ENCODE measurements at regions not wholly inside any gene's neighbourhood (a gene's known extent, or its start where the extent isn't known, plus 50 kb on each side); places are given as distances from the start of the nearest gene placed in this dataset.
"Not testable (repeated sequence)": the region's sequence is repeated elsewhere in the genome, so short reads cannot be mapped to it uniquely, and the experiment has no call there.

GRCh38 chr13:88436974-88437373 is 765.8 kb downstream of the SLITRK5 start:
- no peak for DNase-seq

- no peak for DNase-seq
Measured at GRCh38 chr13:88450515-88450914, 779.3 kb downstream of the SLITRK5 start.

GRCh38 chr13:88456151-88456550 is 785.0 kb downstream of the SLITRK5 start:
- DNase-seq, result no peak

- DNase-seq, result no peak
Measured at GRCh38 chr13:88459331-88459730, 788.2 kb downstream of the SLITRK5 start.

- DNase-seq, result no peak
Measured at GRCh38 chr13:88461272-88462009, 790.3 kb downstream of the SLITRK5 start.

DNA sequence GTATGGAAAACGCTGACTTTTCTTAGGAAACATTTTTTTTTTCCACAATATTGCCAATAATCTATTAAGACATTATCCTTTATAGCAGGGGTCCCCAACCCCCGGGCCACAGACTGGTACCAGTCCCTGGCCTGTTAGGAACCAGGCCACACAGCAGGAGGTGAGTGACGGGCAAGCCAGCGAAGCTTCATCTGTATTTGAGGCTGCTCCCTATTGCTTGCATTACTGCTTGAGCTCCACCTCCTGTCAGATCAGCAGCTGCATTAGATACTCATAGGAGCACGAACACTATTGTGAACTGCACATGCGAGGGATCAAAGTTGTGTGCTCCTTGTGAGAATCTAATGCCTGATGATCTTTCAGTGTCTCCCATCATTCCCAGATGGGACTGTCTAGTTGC is 793.7 kb downstream of the SLITRK5 start:
- DNase-seq, result no peak

DNA sequence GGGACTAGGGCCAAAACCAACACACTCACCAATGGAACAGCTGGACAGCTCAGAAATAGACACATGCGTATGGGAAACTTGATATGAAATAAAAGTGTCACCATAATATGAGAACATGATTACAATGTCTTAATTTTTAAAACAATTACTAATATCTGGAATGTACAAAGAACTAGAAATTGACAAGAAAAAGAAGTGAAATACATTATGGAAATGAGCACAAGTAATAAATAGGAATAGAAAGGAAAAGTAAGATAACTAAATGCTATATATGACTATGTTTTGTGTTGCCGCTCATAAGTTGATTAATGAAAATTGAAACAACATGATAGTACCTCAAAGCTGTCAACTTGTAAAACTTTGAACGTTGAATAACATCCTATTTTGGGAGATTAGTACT is 801.1 kb downstream of the SLITRK5 start:
- no peak for DNase-seq

DNA sequence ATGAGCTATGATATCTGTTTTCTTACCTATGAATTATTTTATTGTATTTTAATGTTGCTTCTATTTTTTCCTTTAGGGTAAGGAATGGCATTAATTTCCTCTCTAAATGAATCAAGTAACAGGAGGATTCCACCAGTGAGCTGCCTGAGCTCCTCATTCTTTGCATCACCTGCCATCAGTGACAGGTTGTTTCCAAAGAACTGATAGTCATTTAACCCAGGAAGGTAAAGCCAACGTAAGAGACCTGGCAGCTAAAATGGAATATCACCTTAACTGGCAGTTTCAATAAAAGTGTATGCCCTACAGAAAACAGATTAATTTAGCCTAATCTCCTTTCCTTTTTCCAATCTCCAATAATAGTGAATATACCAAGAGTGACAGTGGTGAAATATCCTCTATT is 812.0 kb downstream of the SLITRK5 start:
- no peak for DNase-seq

GRCh38 chr13:88507909-88508308 is 836.7 kb downstream of the SLITRK5 start:
- no peak for DNase-seq

DNA sequence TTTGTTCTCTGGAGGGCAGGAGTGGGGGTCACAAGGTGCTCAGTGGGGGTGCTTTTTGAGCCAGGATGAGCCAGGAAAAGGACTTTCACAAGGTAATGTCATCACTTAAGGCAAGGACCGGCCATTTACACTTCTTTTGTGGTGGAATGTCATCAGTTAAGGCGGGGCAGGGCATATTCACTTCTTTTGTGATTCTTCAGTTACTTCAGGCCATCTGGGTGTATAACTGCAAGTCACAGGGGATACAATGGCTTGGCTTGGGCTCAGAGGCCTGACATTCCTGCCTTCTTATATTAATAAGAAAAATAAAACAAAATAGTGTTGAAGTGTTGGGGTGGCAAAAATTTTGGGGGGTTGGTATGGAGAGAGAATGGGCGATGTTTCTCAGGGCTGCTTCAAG is 841.8 kb downstream of the SLITRK5 start:
- not testable (repeated sequence) for DNase-seq

DNA sequence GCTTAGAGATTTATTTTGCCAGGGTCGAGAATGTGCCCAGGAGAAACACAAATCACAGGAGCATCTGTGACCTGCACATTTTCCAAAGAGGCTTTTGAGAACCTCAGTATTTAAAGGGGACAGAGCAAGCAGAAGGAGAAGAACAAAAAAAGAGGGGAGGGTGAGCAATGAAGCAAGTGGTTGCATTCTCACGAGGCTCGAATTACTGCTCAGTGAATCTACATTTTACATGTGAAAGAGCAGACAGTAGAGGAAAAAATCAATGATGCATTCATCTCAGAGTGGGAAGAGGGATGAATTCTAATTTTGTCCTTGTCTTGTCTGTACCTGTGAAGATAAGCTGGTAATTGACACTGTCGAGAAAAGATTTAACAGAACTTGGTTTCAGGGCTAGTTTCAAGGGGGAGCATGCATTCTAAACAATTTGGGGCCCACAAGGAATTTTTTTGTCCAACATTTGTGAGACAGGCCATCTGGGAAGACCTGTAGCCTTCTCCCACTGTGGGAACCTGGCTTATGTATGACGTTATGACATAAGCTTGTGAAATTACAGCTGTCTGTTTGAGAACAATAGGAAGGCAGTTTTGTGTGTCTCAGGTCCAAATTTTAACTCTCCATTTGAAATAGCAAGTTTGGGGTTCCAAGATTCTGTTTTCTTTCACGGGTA is 855.1 kb downstream of the SLITRK5 start:
- DNase-seq, result no peak

- no peak for DNase-seq
Measured at GRCh38 chr13:88526853-88527215, 855.7 kb downstream of the SLITRK5 start.

DNA sequence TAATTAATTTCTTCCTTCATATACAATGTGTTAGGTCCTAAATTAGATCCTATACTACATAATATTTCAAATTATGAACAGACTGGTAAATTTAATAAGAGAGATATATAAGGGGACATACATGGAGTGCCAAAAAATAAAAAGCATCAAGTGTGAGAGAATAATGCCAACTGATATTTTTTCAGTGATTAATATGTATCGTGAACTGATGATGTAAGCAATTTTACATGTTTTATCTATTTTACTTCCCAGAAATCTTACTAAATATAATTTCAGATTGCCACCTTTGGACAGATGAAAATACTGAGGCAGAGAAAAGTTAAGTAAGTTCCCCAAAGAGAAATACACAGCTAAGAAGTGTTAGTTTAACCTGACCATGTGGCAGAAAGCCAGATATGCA is 870.8 kb downstream of the SLITRK5 start:
- DNase-seq, result no peak

GRCh38 chr13:88544836-88545235 is 873.7 kb downstream of the SLITRK5 start:
- DNase-seq, result no peak

- DNase-seq, result no peak
Measured at GRCh38 chr13:88552966-88553365, 881.8 kb downstream of the SLITRK5 start.

GRCh38 chr13:88565566-88565965 is 894.4 kb downstream of the SLITRK5 start:
- no peak for DNase-seq

DNA sequence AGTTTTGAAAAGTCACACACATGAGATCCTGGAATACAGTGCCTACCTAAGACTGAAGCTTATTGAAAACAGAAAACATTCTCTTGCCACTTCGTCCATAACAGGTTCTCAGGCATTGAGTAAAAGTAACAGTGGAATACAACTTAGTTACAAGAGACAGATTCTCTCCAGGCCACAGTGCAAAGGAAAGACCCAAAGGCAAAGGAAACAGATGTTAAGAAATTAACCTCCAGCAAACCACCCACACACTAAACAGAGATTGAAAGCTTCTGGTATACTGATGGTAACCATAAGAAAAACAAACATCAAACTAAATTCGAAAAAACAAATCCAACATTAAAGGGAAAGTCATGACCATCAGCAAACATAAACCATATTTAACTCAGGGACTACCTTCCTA is 914.7 kb downstream of the SLITRK5 start:
- DNase-seq, result no peak

DNA sequence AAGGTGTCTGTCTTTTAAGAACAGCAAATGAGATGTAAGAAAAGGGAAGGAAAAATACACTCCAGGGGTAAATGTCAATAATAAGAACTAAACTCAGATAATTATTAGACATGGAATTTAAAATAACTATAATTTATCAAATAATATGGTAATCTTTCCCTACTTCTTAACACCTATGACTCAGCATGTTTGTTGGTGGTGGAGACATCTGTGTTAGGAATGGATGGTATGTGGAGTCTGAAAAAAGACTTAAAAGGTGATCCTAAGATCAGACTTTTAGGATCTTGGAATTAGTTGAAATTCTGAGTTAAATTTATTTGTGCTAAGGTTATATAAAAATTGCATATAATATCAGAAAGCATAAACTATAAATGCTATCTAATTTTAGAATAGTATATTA is 915.1 kb downstream of the SLITRK5 start:
- no peak for DNase-seq

GRCh38 chr13:88590574-88590973 is 919.4 kb downstream of the SLITRK5 start:
- DNase-seq, result no peak

- no peak for DNase-seq
Measured at GRCh38 chr13:88592105-88592504, 920.9 kb downstream of the SLITRK5 start.

DNA sequence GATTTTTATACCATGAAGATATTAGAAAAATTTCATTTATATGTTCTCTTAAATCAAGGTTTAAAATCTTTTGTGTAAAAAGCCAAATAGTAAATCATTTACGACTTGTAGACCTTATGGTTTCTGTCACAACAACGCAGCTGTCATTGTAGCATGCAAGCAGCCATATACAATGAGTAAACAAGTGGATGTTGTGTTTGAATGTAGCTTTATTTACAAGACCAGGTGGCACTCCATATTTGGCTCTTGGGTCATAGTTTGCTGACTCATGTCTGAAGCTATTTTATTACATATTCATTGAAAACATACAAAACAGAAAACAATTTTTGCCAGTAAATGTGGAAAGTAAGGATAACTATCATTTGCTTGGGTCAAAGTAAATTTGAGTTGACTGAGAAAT is 930.8 kb downstream of the SLITRK5 start:
- no peak for DNase-seq

DNA sequence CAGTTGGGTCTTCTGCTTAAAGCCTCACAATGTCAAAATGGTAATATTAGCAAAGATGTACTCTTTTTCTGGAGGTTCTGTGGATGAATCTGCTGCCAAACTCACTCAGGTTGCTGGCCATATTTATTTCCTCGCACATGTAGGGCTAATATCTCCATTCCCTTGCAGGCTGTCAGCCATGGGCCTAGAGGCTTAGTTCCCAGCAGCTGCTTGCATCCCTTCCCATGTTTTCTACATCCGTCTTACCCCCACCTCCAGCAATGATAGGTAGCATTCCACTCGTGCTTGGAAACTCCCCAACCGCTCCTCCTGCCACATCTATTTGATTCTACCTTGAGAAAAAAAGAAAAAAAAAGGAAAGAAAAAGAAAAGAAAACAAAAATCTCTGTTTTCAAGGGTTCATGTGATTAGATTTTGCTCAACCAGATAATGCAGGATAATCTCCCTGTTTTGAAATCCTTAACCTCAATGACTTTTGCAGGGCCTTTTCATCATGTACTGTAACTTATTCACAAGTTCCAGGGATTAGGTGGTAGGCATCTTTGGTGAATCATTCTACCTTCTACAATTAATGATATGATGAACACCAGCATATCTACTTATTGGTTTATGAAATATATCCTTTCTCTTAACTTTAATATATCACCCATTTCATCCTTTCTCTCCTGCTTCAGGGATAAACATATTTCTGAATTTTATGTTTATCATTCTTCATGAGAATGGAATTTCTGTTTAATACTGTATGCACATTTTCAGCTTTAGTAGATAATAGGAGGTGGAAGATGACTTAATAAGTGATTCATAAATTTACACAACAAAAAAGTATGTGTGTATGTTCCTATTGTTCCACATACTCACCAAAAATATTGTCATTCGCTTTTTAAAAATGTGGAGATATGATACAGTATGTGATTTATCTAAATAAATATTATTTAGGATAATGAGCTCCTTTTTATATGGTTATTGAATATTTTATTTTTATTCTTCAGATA is 931.9 kb downstream of the SLITRK5 start:
- no peak for DNase-seq

GRCh38 chr13:88617176-88617575 is 946.0 kb downstream of the SLITRK5 start:
- no peak for DNase-seq
